IMR-90 (cell line): ENCODE measurements at regions not wholly inside any gene's neighbourhood (a gene's known extent, or its start where the extent isn't known, plus 50 kb on each side); places are given as distances from the start of the nearest gene placed in this dataset.

Source experiments
- CTCF ChIP-seq: conservative IDR thresholded peaks from 2 replicates; pipeline ENCODE4 v1.5.1; 2012; ENCODE audit warnings: mild to moderate bottlenecking, low read depth, low read length, improper control_type of control experiment
- MXI1 ChIP-seq: IDR thresholded peaks from 2 replicates; pipeline ENCODE4 v1.6.1; 2012; ENCODE audit warnings: low read depth, mild to moderate bottlenecking, low read length, moderate library complexity, borderline replicate concordance
- POLR2A ChIP-seq: IDR thresholded peaks from 2 replicates; pipeline ENCODE4 v1.6.1; 2012; ENCODE audit warnings: mild to moderate bottlenecking, low read depth, low read length
- RFX5 ChIP-seq: IDR thresholded peaks from 2 replicates; pipeline ENCODE4 v1.8.0; 2012; ENCODE audit warnings: low read depth, mild to moderate bottlenecking, low read length, moderate library complexity

GRCh38 chr2:34340307-34340706, 741.2 kb upstream of the FAM98A start:
- no peak for TF ChIP-seq CTCF
- TF ChIP-seq RFX5 = no peak
- no peak for TF ChIP-seq MXI1
- no peak for TF ChIP-seq POLR2A
